B cell (primary cell): ENCODE measurements at regions not wholly inside any gene's neighbourhood (a gene's known extent, or its start where the extent isn't known, plus 50 kb on each side); places are given as distances from the start of the nearest gene placed in this dataset.
"Not testable (repeated sequence)": the region's sequence is repeated elsewhere in the genome, so short reads cannot be mapped to it uniquely, and the experiment has no call there.

ENCODE experiments used
- ATAC-seq: fragments of 200-7000 bp; cut with Tn5 transposase; one replicate; pipeline ENCODE4 v1.10.0; 2021; ENCODE audit warnings: low read depth, mild to moderate bottlenecking, moderate number of reproducible peaks, moderate library complexity
- CTCF ChIA-PET: fragments of 350-600 bp; sonication (Branson Sonifier 250); formaldehyde crosslinking; loops from one replicate; lab custom pipeline; 2021; ENCODE audit warnings: antibody characterized with exemption, inconsistent platforms; lab: Charles Lee
- POLR2A ChIA-PET: fragments of 350-600 bp; sonication (Branson Sonifier 250); formaldehyde crosslinking; loops from one replicate; lab custom pipeline; 2021; ENCODE audit warnings: antibody characterized with exemption; lab: Charles Lee
- DNase-seq: peaks from one replicate; pipeline ENCODE4 v3.0.0; 2013
- H2AFZ ChIP-seq: 2 replicates; pipeline ENCODE4 v1.6.1; 2012; ENCODE audit warnings: mild to moderate bottlenecking, low read depth, low read length; ENCODE audit not compliant: insufficient read depth, poor library complexity, severe bottlenecking
- H3K27ac ChIP-seq, 2 donors: 1 replicate in 1 of 2; 2 replicates in 1 of 2; pipeline ENCODE4 v1.5.1; 2012 to 2013; ENCODE audit warnings: low read length in 2 of 2, mild to moderate bottlenecking in 2 of 2, moderate library complexity in 1 of 2
- H3K27me3 ChIP-seq, 4 experiments: fragments of 200-600 bp in 1 of 4; sonication (generic) in 1 of 4; replicated peaks in 1 of 4; 1 replicate in 2 of 4; 2 replicates in 2 of 4; pipeline versions ENCODE4 v1.6.1 to v1.7.0; 2013 to 2016; ENCODE audit warnings: low read length in 3 of 4, mild to moderate bottlenecking in 2 of 4, mixed read lengths in 1 of 4, moderate library complexity in 1 of 4; ENCODE audit not compliant: insufficient read depth in 4 of 4, control insufficient read depth in 3 of 4; ENCODE audit errors: control extremely low read depth in 1 of 4
- H3K36me3 ChIP-seq, 2 experiments: replicated peaks in 1 of 2; 1 replicate in 1 of 2; 2 replicates in 1 of 2; pipeline versions ENCODE4 v1.6.1 to v1.7.1; 2013; ENCODE audit warnings: low read length in 1 of 2; ENCODE audit not compliant: insufficient read depth in 2 of 2, control insufficient read depth in 1 of 2; ENCODE audit errors: control extremely low read depth in 1 of 2, extremely low read depth in 1 of 2
- H3K4me1 ChIP-seq, 2 donors: fragments of 200-600 bp in 1 of 2; sonication (generic) in 1 of 2; 1 replicate in 1 of 2; 2 replicates in 1 of 2; pipeline versions ENCODE4 v1.5.1 to v1.6.1; 2013 to 2017; ENCODE audit warnings: low read length in 2 of 2; ENCODE audit not compliant: control insufficient read depth in 2 of 2, insufficient read depth in 2 of 2
- H3K4me2 ChIP-seq: replicated peaks from 2 replicates; pipeline ENCODE3; 2012; ENCODE audit warnings: mild to moderate bottlenecking, low read depth, low read length; ENCODE audit not compliant: poor library complexity, severe bottlenecking
- H3K4me3 ChIP-seq, 5 experiments: fragments of 200-600 bp in 1 of 5; sonication (generic) in 1 of 5; 1 replicate in 3 of 5; 2 replicates in 2 of 5; pipeline versions ENCODE4 v1.5.1 to v1.7.0; 2011 to 2016; ENCODE audit warnings: low read length in 4 of 5, mild to moderate bottlenecking in 4 of 5, low read depth in 2 of 5, control low read depth in 1 of 5, moderate library complexity in 1 of 5; ENCODE audit not compliant: insufficient read depth in 1 of 5; ENCODE audit errors: control extremely low read depth in 1 of 5, extremely low read depth in 1 of 5
- H3K79me2 ChIP-seq: fragments of 200-600 bp; sonication (generic); one replicate; pipeline ENCODE4 v1.6.0; 2016; ENCODE audit warnings: low read length; ENCODE audit not compliant: control insufficient read depth, insufficient read depth
- H3K9ac ChIP-seq: fragments of 200-600 bp; sonication (generic); 2 replicates; pipeline ENCODE4 v1.6.1; 2017; ENCODE audit warnings: mild to moderate bottlenecking, low read length, moderate library complexity
- H3K9me3 ChIP-seq, 3 donors: one replicate each; pipeline versions ENCODE4 v1.6.1 to v1.7.1; 2013; ENCODE audit warnings: low read length in 2 of 3; ENCODE audit not compliant: control insufficient read depth in 2 of 3, insufficient read depth in 1 of 3; ENCODE audit errors: control extremely low read depth in 1 of 3
- H4K20me1 ChIP-seq: 2 replicates; pipeline ENCODE4 v1.6.0; 2012; ENCODE audit warnings: mild to moderate bottlenecking, low read length; ENCODE audit not compliant: insufficient read depth, control insufficient read depth, poor library complexity, severe bottlenecking
- H3K27ac Mint-ChIP-seq: one replicate; pipeline ENCODE4 v1.8.0; 2021; ENCODE audit warnings: mixed read lengths
- H3K27me3 Mint-ChIP-seq: one replicate; pipeline ENCODE4 v1.8.0; 2021; ENCODE audit warnings: mixed read lengths
- H3K4me1 Mint-ChIP-seq: one replicate; pipeline ENCODE4 v1.8.0; 2021; ENCODE audit warnings: mixed read lengths
- H3K4me3 Mint-ChIP-seq: one replicate; pipeline ENCODE4 v1.8.0; 2021; ENCODE audit warnings: mixed read lengths
- H3K9me3 Mint-ChIP-seq: one replicate; pipeline ENCODE4 v1.8.0; 2022; ENCODE audit warnings: mixed read lengths; ENCODE audit not compliant: insufficient read depth
- WGBS: methylation state at CpG from one replicate; pipeline ENCODE4 v1.1.5; 2013; ENCODE audit warnings: missing lambda C conversion rate; ENCODE audit not compliant: insufficient coverage; 5-methylcytosine and 5-hydroxymethylcytosine counted together
- intact Hi-C: fragments of 100-400 bp; cut with micrococcal nuclease; formaldehyde crosslinking; loops from one replicate; pipeline ENCODE4 v1.10.0; 2022

- H3K27ac Mint-ChIP-seq, H2AFZ ChIP-seq, intact Hi-C loops, H3K9me3 Mint-ChIP-seq, H3K36me3 ChIP-seq, POLR2A ChIA-PET, H3K9ac ChIP-seq, H3K9me3 ChIP-seq, H3K27ac ChIP-seq, H3K4me1 Mint-ChIP-seq, ATAC-seq, CTCF ChIA-PET, H4K20me1 ChIP-seq, DNase-seq, H3K79me2 ChIP-seq, H3K27me3 ChIP-seq, H3K4me3 Mint-ChIP-seq, H3K4me1 ChIP-seq, H3K4me3 ChIP-seq, H3K27me3 Mint-ChIP-seq, H3K4me2 ChIP-seq: not testable (repeated sequence)
- WGBS = no CpG with 5 or more reads among the region's 6 CpGs
Observed at GRCh38 chr17:64720253-64720652, 58.1 kb upstream of the SMURF2 start.

DNA sequence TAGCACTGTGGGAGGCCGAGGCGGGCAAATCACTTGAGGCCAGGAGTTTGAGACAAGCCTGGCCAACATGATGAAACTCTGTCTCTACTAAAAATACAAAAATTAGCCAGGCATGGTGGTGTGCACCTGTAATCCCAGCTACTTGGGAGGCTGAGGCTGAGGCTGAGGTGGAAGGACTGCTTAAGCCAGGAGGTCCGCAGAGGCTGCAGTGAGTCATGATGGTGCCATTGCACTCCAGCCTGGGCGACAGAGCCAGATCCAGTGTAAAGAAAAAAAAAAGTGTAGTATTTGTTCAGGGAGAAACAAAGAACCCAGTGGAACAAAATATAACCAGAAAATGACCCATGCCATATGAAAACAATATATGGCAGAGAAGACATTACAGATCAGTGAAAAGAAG lies 57.4 kb upstream of the SMURF2 start:
- H3K4me3 Mint-ChIP-seq, H3K9me3 ChIP-seq, CTCF ChIA-PET, H3K9ac ChIP-seq, DNase-seq, H3K27me3 Mint-ChIP-seq, POLR2A ChIA-PET, intact Hi-C loops, H3K4me1 ChIP-seq, H4K20me1 ChIP-seq, H3K79me2 ChIP-seq, H3K4me3 ChIP-seq, H3K27me3 ChIP-seq, ATAC-seq, H3K4me2 ChIP-seq, H3K4me1 Mint-ChIP-seq, H3K9me3 Mint-ChIP-seq, H3K36me3 ChIP-seq, H3K27ac Mint-ChIP-seq, H3K27ac ChIP-seq, H2AFZ ChIP-seq: not testable (repeated sequence)
- 100% methylated on average over 2 of the region's 4 CpGs for WGBS

DNA sequence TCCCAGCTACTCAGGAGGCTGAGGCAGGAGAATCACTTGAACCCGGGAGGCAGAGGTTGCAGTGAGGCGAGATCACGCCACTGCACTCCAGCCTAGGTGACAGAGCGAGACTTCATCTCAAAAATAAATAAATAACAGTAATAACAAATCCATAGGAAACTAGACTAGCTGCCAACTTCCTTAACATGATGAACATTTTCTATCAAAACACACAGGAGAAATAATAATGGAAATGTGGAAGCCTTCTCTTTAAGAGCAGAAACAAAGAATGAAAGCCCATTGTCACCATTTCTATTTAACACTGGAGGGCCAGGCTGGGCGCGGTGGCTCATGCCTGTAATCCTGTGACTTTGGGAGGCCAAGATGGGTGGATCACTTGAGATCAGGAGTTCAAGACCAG lies 56.7 kb upstream of the SMURF2 start:
- H3K4me2 ChIP-seq, H3K36me3 ChIP-seq, H3K4me1 ChIP-seq, POLR2A ChIA-PET, H3K27ac ChIP-seq, H2AFZ ChIP-seq, H4K20me1 ChIP-seq, H3K4me3 Mint-ChIP-seq, H3K27me3 ChIP-seq, H3K27ac Mint-ChIP-seq, CTCF ChIA-PET, H3K27me3 Mint-ChIP-seq, ATAC-seq, H3K9me3 Mint-ChIP-seq, intact Hi-C loops, DNase-seq, H3K9ac ChIP-seq, H3K4me3 ChIP-seq, H3K4me1 Mint-ChIP-seq, H3K79me2 ChIP-seq, H3K9me3 ChIP-seq: not testable (repeated sequence)
- 100% methylated on average over 3 of the region's 6 CpGs for WGBS
